ENCODE measurements at regions not wholly inside any gene's neighbourhood (a gene's known extent, or its start where the extent isn't known, plus 50 kb on each side); places are given as distances from the start of the nearest gene placed in this dataset.

GRCh38 chr5:62785588-62785987, 207.0 kb downstream of the LRRC70 start:
- no peak for TF ChIP-seq CREB1 (IDR thresholded peaks at IDR 0.05; ENCODE audit: low read depth)
- no peak for TF ChIP-seq JUND (IDR thresholded peaks at IDR 0.05; ENCODE audit: low read depth, low read length)
- no peak for TF ChIP-seq ZNF274 (IDR thresholded peaks at IDR 0.05; ENCODE audit: insufficient read depth, insufficient read length)
- no peak for TF ChIP-seq USF1 (IDR thresholded peaks at IDR 0.05; ENCODE audit: borderline replicate concordance, extremely low read length, insufficient read depth, low read depth, low read length)
- no peak for TF ChIP-seq RAD51 (IDR thresholded peaks at IDR 0.05)
- no peak for TF ChIP-seq CHD4 (IDR thresholded peaks at IDR 0.05)
- no peak for TF ChIP-seq POLR2A (IDR thresholded peaks at IDR 0.05; ENCODE audit: low read depth, low read length)
- TF ChIP-seq E4F1 (IDR thresholded peaks at IDR 0.05; ENCODE audit: borderline replicate concordance, partially characterized antibody): no peak
- TF ChIP-seq YBX1 (IDR thresholded peaks at IDR 0.05): no peak
- TF ChIP-seq EP300 (IDR thresholded peaks at IDR 0.05; ENCODE audit: borderline replicate concordance in 1 of 2, control insufficient read depth in 1 of 2, low read depth in 2 of 2, low read length in 2 of 2): no peak
- TF ChIP-seq MAX (IDR thresholded peaks at IDR 0.05; ENCODE audit: low read depth, low read length): no peak
- no peak for TF ChIP-seq TCF7 (IDR thresholded peaks at IDR 0.05; ENCODE audit: borderline replicate concordance)
- TF ChIP-seq ZNF207 (IDR thresholded peaks at IDR 0.05; ENCODE audit: borderline replicate concordance): no peak

Measured in GM12878 (cell line).